ENCODE measurements at regions not wholly inside any gene's neighbourhood (a gene's known extent, or its start where the extent isn't known, plus 50 kb on each side); places are given as distances from the start of the nearest gene placed in this dataset.

DNA sequence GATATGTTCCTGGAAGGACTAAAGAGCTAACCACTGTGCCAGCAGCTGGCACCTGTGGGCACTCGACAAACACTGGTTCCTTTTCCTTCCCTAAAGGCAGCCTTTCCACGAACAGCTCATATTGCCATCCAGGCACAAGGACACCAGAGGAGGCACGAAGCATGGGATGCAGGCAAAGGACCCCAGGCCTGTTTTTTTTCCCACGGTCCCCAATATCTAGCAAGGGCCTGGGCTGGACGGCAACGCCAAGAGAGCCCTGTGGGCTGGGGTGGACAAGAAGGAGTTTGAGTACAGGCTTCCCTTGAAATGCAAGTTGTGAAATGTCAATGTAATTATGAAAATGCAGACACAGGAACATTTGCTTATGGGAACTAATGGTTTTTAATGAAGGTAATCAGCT, 135.9 kb downstream of the CYP26B1 start:
- TF ChIP-seq CTCF (IDR thresholded peaks at IDR 0.05) = no peak
- no peak for TF ChIP-seq POLR2A (IDR thresholded peaks at IDR 0.05)

All from Peyer's patch (tissue), 4 donors.